Esophagus (tissue), 2 donors: ENCODE measurements at regions not wholly inside any gene's neighbourhood (a gene's known extent, or its start where the extent isn't known, plus 50 kb on each side); places are given as distances from the start of the nearest gene placed in this dataset.

Source experiments
- H3K27ac ChIP-seq, 2 donors: one replicate each; pipeline ENCODE4 v1.5.1; 2013; ENCODE audit warnings: low read depth in 2 of 2, mild to moderate bottlenecking in 2 of 2, inconsistent platforms in 1 of 2, low read length in 1 of 2, moderate library complexity in 1 of 2
- H3K27me3 ChIP-seq, 2 donors: one replicate each; pipeline ENCODE4 v1.6.1; 2013; ENCODE audit warnings: low read length in 2 of 2, control low read depth in 1 of 2, mild to moderate bottlenecking in 1 of 2; ENCODE audit not compliant: insufficient read depth in 2 of 2, control insufficient read depth in 1 of 2
- H3K36me3 ChIP-seq, 2 donors: one replicate each; pipeline ENCODE4 v1.6.1; 2013; ENCODE audit warnings: low read length in 1 of 2; ENCODE audit not compliant: control insufficient read depth in 2 of 2, insufficient read depth in 2 of 2
- H3K4me1 ChIP-seq, 2 donors: one replicate each; pipeline ENCODE4 v1.6.1; 2013; ENCODE audit warnings: low read length in 1 of 2; ENCODE audit not compliant: control insufficient read depth in 2 of 2, insufficient read depth in 2 of 2
- H3K4me3 ChIP-seq, 2 donors: one replicate each; pipeline ENCODE4 v1.5.1; 2013; ENCODE audit warnings: low read length in 2 of 2, mild to moderate bottlenecking in 2 of 2, low read depth in 1 of 2, moderate library complexity in 1 of 2
- H3K9me3 ChIP-seq, 2 donors: one replicate each; pipeline ENCODE4 v1.6.1; 2013; ENCODE audit warnings: mild to moderate bottlenecking in 2 of 2, low read depth in 1 of 2, low read length in 1 of 2, moderate library complexity in 1 of 2; ENCODE audit not compliant: control insufficient read depth in 2 of 2, insufficient read depth in 1 of 2
- WGBS, 2 donors: extraction: QIAGEN DNeasy Blood & Tissue Kit; methylation state at CpG; one replicate each; pipeline ENCODE4 v1.1.7; 2013; 5-methylcytosine and 5-hydroxymethylcytosine counted together
- donor health status: healthy with polysubstance abuse.
- donor health status: Bipolar disorder and iron deficiency.

DNA sequence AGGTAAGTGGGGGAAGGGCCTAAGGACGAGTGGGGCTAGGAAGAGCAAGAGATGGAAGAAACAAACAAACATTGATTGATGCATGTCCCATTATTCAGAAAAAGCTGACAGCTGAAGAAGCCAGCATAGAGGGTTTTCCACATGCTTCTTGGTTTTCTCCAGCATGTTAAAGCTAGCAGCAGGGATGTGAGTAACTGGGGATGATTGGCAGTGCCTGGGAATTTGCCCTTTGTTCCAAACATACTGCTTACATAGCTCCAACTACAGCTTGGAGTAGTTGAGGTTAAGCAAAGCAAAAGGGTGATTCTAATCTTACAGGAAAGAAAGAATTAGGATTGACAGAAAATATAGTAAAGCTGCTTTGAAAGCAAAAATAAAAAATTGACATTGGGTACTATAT is 68.0 kb upstream of the IFNG-AS1 start:
- 51 to 55% methylated on average over 1 of the region's 1 CpG for WGBS, 2 donors
- H3K36me3 ChIP-seq: no peaks in the 10 kb centered on the region
- no peak overlapping the region for H3K27ac ChIP-seq
- peaks cover 0 to 4% of the 10 kb centered on the region in 2 donors for H3K4me1 ChIP-seq
- H3K27me3 ChIP-seq: peaks cover 0 to 3% of the 10 kb centered on the region in 2 donors
- no peak overlapping the region for H3K4me3 ChIP-seq
- no peaks in the 10 kb centered on the region for H3K9me3 ChIP-seq

DNA sequence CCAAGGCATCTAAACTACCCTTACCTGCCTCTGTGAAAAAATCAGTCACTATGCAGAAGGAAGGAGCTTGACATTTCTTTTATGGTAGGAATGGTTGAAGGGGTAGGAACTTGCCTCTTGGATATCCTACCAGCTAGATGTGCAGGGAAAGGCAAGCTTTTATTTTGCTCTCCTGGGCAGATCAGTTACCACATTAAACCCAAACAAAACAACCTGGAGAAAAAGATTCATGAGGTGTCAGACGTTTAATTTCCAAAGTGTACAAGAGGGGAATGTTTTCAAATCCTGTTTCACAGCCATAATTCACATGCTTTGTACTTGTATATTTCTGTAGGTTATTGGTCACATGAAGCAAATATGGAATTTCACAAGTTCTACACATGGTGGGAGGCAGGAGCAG is 67.0 kb upstream of the IFNG-AS1 start:
- H3K36me3 ChIP-seq: no peaks in the 10 kb centered on the region
- H3K4me3 ChIP-seq: no peak overlapping the region
- H3K4me1 ChIP-seq: peaks cover 0 to 2% of the 10 kb centered on the region in 2 donors
- H3K27me3 ChIP-seq: peaks cover 0 to 3% of the 10 kb centered on the region in 2 donors
- 61 to 84% methylated on average over 1 of the region's 1 CpG for WGBS, 2 donors
- H3K27ac ChIP-seq: no peak overlapping the region
- H3K9me3 ChIP-seq: no peaks in the 10 kb centered on the region

DNA sequence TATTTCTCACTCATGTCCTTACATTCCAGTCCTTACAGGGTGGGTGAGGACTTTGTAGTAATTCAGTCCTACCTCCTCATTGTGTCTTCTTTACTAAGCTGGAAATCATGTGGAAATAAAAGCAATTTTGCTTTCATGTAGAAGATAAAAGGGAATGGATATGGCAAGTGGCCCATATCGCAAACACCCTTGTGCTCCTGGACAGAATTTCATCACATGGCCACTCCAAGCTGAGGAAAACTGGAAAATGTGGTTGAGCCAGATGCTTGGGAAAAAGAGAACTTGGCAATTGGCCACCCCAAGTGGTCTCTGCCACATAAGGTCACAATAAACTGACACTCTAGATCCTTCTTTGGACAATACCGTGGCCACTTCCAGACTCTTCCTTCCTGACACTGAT is 64.2 kb upstream of the IFNG-AS1 start:
- WGBS, 2 donors: 34% methylated on average over 2 of the region's 2 CpGs
- Histone ChIP-seq H3K9me3 (no peaks in the 10 kb centered on the region), H3K36me3 (no peaks in the 10 kb centered on the region), H3K4me3 (no peak overlapping the region), H3K27me3 (peaks cover 0 to 3% of the 10 kb centered on the region in 2 donors), H3K4me1 (peaks cover 0 to under 1% of the 10 kb centered on the region in 2 donors), H3K27ac (no peak overlapping the region)

DNA sequence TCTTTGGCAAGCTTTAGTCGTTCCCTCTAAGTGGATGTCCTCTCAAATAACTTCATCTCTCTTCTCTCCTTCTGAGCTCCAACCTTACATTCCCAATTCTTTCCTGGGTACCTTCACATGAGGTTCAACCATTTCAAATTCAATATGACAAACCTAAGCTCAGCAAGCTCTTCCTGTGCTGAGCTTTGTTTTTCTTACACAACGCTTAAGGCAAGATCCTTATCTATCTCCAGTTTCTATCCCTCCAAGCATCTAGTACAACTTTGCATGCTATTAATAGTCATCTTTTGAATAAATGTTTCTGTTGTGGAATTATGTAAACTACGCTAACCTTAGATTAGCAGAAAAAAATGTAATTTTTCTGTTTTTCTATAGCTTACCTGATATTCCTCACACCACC is 63.7 kb upstream of the IFNG-AS1 start:
- WGBS, 2 donors: 76 to 81% methylated on average over 3 of the region's 3 CpGs
- Histone ChIP-seq H3K27ac (no peak overlapping the region), H3K9me3 (no peaks in the 10 kb centered on the region), H3K4me1 (no peaks in the 10 kb centered on the region), H3K36me3 (no peaks in the 10 kb centered on the region), H3K27me3 (peaks cover 0 to 3% of the 10 kb centered on the region in 2 donors), H3K4me3 (no peak overlapping the region)

DNA sequence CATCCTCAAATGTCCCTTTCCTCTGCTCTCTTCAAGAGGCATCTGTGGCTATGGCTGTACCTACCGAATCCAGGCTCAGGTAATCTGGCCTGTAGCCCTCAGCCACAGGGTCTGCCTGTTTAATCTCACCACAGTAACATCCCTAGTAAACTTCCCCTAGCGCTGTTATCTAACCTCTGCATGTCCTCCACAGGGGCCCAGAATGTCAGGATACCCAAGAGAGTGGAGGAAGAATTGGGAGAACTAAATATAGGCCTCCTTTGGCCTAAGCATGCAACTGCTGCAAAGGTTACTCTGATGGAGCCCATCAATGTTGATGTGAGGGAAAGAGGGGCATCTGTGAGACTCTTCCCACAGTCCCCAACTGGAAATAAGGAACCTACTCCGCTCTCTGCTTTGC is 63.2 kb upstream of the IFNG-AS1 start:
- whole genome bisulfite sequencing, 2 donors: 92 to 96% methylated on average over 3 of the region's 3 CpGs
- Histone ChIP-seq H3K27ac (no peak overlapping the region), H3K36me3 (no peaks in the 10 kb centered on the region), H3K9me3 (no peaks in the 10 kb centered on the region), H3K4me1 (no peaks in the 10 kb centered on the region), H3K4me3 (no peak overlapping the region), H3K27me3 (peaks cover 0 to 3% of the 10 kb centered on the region in 2 donors)

DNA sequence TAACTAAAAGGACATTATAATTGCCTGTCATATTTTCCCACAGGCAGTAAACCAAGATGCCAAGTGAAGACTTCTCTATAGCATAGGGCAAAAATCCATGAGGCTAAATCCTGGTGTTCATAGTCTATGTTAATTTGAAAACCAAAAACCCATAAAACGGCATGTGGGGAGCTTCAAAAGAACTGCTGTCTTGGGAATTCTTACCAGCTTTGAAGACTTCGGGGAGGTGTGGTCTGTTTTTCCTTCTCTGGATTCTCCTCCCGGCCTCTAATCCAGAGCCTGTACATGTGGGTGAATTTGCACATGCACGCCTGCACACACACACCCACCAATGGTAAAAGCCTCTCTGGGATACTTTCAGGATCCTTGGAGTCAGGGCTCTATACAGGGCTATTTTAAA is 61.9 kb upstream of the IFNG-AS1 start:
- WGBS, 2 donors: 67 to 78% methylated on average over 4 of the region's 4 CpGs
- Histone ChIP-seq H3K27me3 (peaks cover 0 to 3% of the 10 kb centered on the region in 2 donors), H3K4me3 (no peak overlapping the region), H3K4me1 (no peaks in the 10 kb centered on the region), H3K9me3 (no peaks in the 10 kb centered on the region), H3K27ac (no peak overlapping the region), H3K36me3 (no peaks in the 10 kb centered on the region)

DNA sequence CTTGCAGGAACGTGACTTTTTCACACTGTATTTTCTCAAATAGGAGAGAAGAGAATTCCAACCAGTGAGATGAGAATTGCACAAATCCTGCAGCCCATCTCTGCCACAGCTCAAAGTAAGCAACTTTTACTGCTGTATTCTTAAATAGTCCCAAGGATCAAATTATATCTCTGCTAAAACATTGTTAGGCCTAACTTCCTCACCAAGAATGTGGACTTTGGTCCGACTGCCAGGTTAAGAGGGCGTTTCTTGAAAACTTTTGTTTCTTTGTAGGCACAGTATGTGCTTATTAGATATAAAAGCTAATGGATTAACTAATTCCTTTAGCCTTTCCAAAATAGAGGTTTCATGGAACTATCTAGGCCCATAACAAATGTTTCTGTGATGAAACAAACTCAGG is 61.4 kb upstream of the IFNG-AS1 start:
- Histone ChIP-seq H3K27ac (no peak overlapping the region), H3K36me3 (no peaks in the 10 kb centered on the region), H3K4me1 (no peaks in the 10 kb centered on the region)

DNA sequence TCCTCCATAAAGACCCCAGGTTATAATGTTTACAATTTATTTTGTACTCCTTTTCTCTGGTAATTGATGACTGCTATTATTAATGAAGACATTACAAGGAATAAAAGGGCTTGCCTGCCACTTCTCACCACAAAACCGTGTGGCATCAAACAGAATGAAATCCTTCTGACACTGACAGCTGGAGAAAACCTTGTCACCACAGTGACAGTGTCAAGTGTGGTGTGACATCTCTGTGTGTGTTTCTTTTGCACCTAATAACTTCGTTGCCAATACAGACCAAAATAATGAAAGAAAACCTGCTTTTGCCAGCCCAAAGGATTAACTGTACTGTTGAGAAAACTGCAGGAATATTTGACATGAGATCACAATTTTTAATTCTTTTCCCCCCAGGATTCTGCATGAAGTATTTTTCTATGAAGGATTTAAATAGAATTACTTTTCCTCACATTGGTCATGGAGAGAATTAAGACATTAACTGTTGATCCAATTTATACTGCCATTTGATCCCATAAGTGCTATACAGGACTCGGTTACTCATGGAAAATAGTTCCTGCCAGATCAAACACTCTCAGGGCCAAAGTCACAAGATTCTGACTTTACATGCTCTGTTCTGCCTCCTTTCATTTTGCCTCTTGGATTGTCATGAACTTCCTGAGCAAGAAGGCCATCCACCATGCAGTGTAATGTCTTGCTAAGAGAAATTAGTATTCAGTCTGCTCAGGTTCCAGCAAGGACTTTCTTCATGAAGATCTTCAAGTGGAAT is 60.4 kb upstream of the IFNG-AS1 start:
- no peaks in the 10 kb centered on the region for H3K36me3 ChIP-seq

More for the DNA sequence above, 61.4 kb upstream of the IFNG-AS1 start:
- WGBS, 2 donors: 68 to 73% methylated on average over 3 of the region's 3 CpGs
- H3K9me3 ChIP-seq: no peaks in the 10 kb centered on the region
- H3K4me3 ChIP-seq: no peak overlapping the region
- H3K27me3 ChIP-seq: peaks cover 0 to 3% of the 10 kb centered on the region in 2 donors

DNA sequence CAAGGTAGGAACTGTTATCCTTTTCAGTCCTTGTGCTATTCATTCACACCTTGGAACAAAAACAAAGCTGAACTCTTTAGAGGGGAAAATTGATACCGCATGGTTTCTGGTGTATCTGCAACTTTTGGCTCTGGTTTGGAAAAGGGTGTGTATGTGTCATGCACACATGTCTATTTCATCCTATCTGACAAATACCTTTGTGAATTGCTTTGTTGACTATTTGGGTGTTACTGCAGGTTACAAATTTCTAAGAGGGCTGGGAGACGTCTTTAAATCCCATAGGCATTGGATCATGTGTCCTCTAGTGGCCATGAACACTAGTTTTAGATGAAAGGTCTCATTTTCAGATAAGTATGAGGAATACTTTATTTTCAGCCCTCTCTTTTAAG is 59.9 kb upstream of the IFNG-AS1 start:
- Histone ChIP-seq H3K27me3 (peaks cover 0 to 3% of the 10 kb centered on the region in 2 donors), H3K27ac (no peak overlapping the region), H3K36me3 (no peaks in the 10 kb centered on the region), H3K9me3 (no peaks in the 10 kb centered on the region), H3K4me3 (no peak overlapping the region), H3K4me1 (no peaks in the 10 kb centered on the region)
- 41 to 52% methylated on average over 2 of the region's 2 CpGs for whole genome bisulfite sequencing, 2 donors

More for the DNA sequence above, 60.4 kb upstream of the IFNG-AS1 start:
- Histone ChIP-seq H3K27ac (no peak overlapping the region), H3K9me3 (no peaks in the 10 kb centered on the region), H3K4me3 (no peak overlapping the region), H3K4me1 (no peaks in the 10 kb centered on the region), H3K27me3 (peaks cover 0 to 3% of the 10 kb centered on the region in 2 donors)
- 29 to 38% methylated on average over 3 of the region's 3 CpGs for WGBS, 2 donors

DNA sequence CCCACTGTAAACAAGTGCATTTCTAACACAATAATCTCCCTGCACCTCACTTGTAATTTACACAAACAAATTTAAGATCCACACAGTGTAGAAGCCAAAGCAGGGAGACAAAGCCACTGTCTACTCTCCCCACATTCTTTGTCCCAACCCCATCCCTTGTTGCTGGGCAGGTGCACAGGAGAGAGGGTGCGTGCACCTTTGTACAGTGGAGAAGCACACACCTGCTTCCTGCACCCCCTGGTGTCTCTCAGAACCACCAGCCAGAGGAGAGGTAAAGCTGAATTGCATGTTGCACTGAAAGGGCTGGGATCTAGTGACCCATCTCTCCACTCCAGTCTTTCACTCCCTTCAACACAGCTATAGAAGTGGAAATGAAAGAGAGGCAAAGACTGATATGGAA is 51.4 kb upstream of the IFNG-AS1 start:
- no peak overlapping the region for H3K4me3 ChIP-seq
- no peak overlapping the region for H3K27ac ChIP-seq
- peaks cover 0 to 2% of the 10 kb centered on the region in 2 donors for H3K27me3 ChIP-seq
- WGBS, 2 donors: 75 to 97% methylated on average over 1 of the region's 1 CpG
- H3K36me3 ChIP-seq: no peaks in the 10 kb centered on the region
- H3K4me1 ChIP-seq: no peaks in the 10 kb centered on the region
- H3K9me3 ChIP-seq: no peaks in the 10 kb centered on the region
